Loucy (cell line): ENCODE measurements at regions not wholly inside any gene's neighbourhood (a gene's known extent, or its start where the extent isn't known, plus 50 kb on each side); places are given as distances from the start of the nearest gene placed in this dataset.

Source experiments
- H2AFZ ChIP-seq: fragments of 200-600 bp; sonication (generic); 2 replicates; pipeline ENCODE4 v1.6.0; 2016; ENCODE audit warnings: antibody characterized with exemption, mild to moderate bottlenecking, low read length, moderate library complexity
- H3F3A ChIP-seq: fragments of 200-600 bp; 2 replicates; pipeline ENCODE4 v1.6.0; 2016; ENCODE audit warnings: antibody characterized with exemption, low read depth, mild to moderate bottlenecking
- H3K27me3 ChIP-seq: fragments of 200-600 bp; sonication (generic); 2 replicates; pipeline ENCODE4 v1.6.1; 2014; ENCODE audit warnings: low read length, mild to moderate bottlenecking; ENCODE audit not compliant: insufficient read depth, poor library complexity, severe bottlenecking
- H3K36me3 ChIP-seq: fragments of 200-600 bp; sonication (generic); 2 replicates; pipeline ENCODE4 v1.6.1; 2016; ENCODE audit warnings: low read length; ENCODE audit not compliant: insufficient read depth
- H3K4me1 ChIP-seq: fragments of 200-600 bp; sonication (generic); 2 replicates; pipeline ENCODE4 v1.5.1; 2014; ENCODE audit warnings: low read length, mild to moderate bottlenecking; ENCODE audit not compliant: insufficient read depth, poor library complexity, severe bottlenecking
- H3K4me2 ChIP-seq: fragments of 200-600 bp; sonication (generic); 2 replicates; pipeline ENCODE4 v1.6.0; 2014; ENCODE audit warnings: antibody characterized with exemption, low read length, low read depth, mild to moderate bottlenecking; ENCODE audit not compliant: poor library complexity, severe bottlenecking
- H3K4me3 ChIP-seq: fragments of 200-600 bp; sonication (generic); 2 replicates; pipeline ENCODE4 v1.5.1; 2014; ENCODE audit warnings: low read length, mild to moderate bottlenecking, mixed read lengths; ENCODE audit not compliant: poor library complexity, severe bottlenecking
- H3K79me2 ChIP-seq: fragments of 200-600 bp; sonication (generic); 2 replicates; pipeline ENCODE4 v1.6.1; 2014; ENCODE audit warnings: low read length; ENCODE audit not compliant: insufficient read depth
- H3K9ac ChIP-seq: fragments of 200-600 bp; sonication (generic); 2 replicates; pipeline ENCODE4 v1.6.0; 2014; ENCODE audit warnings: mild to moderate bottlenecking, low read depth, low read length, moderate library complexity; ENCODE audit not compliant: poor library complexity, severe bottlenecking
- H3K9me2 ChIP-seq: fragments of 200-600 bp; sonication (generic); replicated peaks from 2 replicates; pipeline ENCODE4 v1.6.1; 2016; ENCODE audit warnings: low read depth, low read length, mixed read lengths
- H3K9me3 ChIP-seq: fragments of 200-600 bp; sonication (generic); 2 replicates; pipeline ENCODE4 v1.6.1; 2014; ENCODE audit warnings: mild to moderate bottlenecking, antibody characterized with exemption, low read length, low read depth; ENCODE audit not compliant: insufficient read depth
- H4K20me1 ChIP-seq: fragments of 200-600 bp; sonication (generic); 2 replicates; pipeline ENCODE4 v1.6.0; 2014; ENCODE audit warnings: antibody characterized with exemption, low read length, mild to moderate bottlenecking; ENCODE audit not compliant: insufficient read depth, poor library complexity, severe bottlenecking
- CTCF ChIP-seq: fragments of 200-600 bp; sonication (generic); conservative IDR thresholded peaks from 2 replicates; pipeline ENCODE4 v1.5.1; 2014; ENCODE audit warnings: mild to moderate bottlenecking, antibody characterized with exemption, low read length
- EZH2phosphoT487 ChIP-seq: fragments of 200-600 bp; IDR thresholded peaks from 2 replicates; pipeline ENCODE4 v1.6.1; 2018; ENCODE audit warnings: antibody characterized with exemption, mild to moderate bottlenecking, moderate library complexity, borderline replicate concordance

- Histone ChIP-seq H3K4me3 (no peak overlapping the region), H3K36me3 (no peaks in the 10 kb centered on the region), H3K27me3 (no peaks in the 10 kb centered on the region), H3K9me3 (no peaks in the 10 kb centered on the region), H4K20me1 (no peaks in the 10 kb centered on the region), H3F3A (no peaks in the 10 kb centered on the region), H3K9me2 (no peaks in the 10 kb centered on the region), H3K4me2 (no peak overlapping the region), H2AFZ (no peak overlapping the region), H3K79me2 (no peaks in the 10 kb centered on the region), H3K4me1 (no peaks in the 10 kb centered on the region), H3K9ac (no peak overlapping the region)
- TF ChIP-seq CTCF: no peak
- TF ChIP-seq EZH2phosphoT487: no peak
Measured at GRCh38 chr7:115113776-115114175, 191.9 kb downstream of the MDFIC start.

GRCh38 chr7:115113131-115113530 lies 191.2 kb downstream of the MDFIC start:
- Histone ChIP-seq H3K9me2 (no peaks in the 10 kb centered on the region), H3K9me3 (no peaks in the 10 kb centered on the region), H3K27me3 (no peaks in the 10 kb centered on the region), H3K36me3 (no peaks in the 10 kb centered on the region), H2AFZ (no peak overlapping the region), H3K9ac (no peak overlapping the region), H3K4me2 (no peak overlapping the region), H4K20me1 (no peaks in the 10 kb centered on the region), H3K79me2 (no peaks in the 10 kb centered on the region), H3K4me3 (no peak overlapping the region), H3K4me1 (no peaks in the 10 kb centered on the region), H3F3A (no peaks in the 10 kb centered on the region)
- no peak for TF ChIP-seq CTCF
- no peak for TF ChIP-seq EZH2phosphoT487

- Histone ChIP-seq H3K79me2 (no peaks in the 10 kb centered on the region), H3K9me3 (no peaks in the 10 kb centered on the region), H3K4me3 (no peak overlapping the region), H3F3A (no peaks in the 10 kb centered on the region), H3K36me3 (no peaks in the 10 kb centered on the region), H3K4me2 (no peak overlapping the region), H2AFZ (no peak overlapping the region), H3K4me1 (no peaks in the 10 kb centered on the region), H3K9ac (no peak overlapping the region), H3K9me2 (no peaks in the 10 kb centered on the region), H3K27me3 (no peaks in the 10 kb centered on the region), H4K20me1 (no peaks in the 10 kb centered on the region)
- TF ChIP-seq CTCF: no peak
- no peak for TF ChIP-seq EZH2phosphoT487
Measured at GRCh38 chr7:115110523-115110922, 188.6 kb downstream of the MDFIC start.
